ENCODE measurements at regions not wholly inside any gene's neighbourhood (a gene's known extent, or its start where the extent isn't known, plus 50 kb on each side); places are given as distances from the start of the nearest gene placed in this dataset.

GRCh38 chr5:144060598-144060997 is 109.9 kb downstream of the YIPF5 start:
- intact Hi-C loops (cut with DNase I), result no loop called here
- Histone ChIP-seq H3K9me3 (no peaks in the 10 kb centered on the region), H3K4me1 (no peaks in the 10 kb centered on the region), H3K4me3 (replicated peaks in 1 of 3) (no peak overlapping the region), H3K27me3 (no peaks in the 10 kb centered on the region), H3K27ac (no peak overlapping the region), H3K36me3 (no peaks in the 10 kb centered on the region)
- DNase-seq, result no peak
- WGBS, 2 donors, result 91 to 93% methylated on average over 2 of the region's 2 CpGs
- TF ChIP-seq POLR2A (IDR thresholded peaks at IDR 0.05), result no peak
- TF ChIP-seq, protein P1, sequence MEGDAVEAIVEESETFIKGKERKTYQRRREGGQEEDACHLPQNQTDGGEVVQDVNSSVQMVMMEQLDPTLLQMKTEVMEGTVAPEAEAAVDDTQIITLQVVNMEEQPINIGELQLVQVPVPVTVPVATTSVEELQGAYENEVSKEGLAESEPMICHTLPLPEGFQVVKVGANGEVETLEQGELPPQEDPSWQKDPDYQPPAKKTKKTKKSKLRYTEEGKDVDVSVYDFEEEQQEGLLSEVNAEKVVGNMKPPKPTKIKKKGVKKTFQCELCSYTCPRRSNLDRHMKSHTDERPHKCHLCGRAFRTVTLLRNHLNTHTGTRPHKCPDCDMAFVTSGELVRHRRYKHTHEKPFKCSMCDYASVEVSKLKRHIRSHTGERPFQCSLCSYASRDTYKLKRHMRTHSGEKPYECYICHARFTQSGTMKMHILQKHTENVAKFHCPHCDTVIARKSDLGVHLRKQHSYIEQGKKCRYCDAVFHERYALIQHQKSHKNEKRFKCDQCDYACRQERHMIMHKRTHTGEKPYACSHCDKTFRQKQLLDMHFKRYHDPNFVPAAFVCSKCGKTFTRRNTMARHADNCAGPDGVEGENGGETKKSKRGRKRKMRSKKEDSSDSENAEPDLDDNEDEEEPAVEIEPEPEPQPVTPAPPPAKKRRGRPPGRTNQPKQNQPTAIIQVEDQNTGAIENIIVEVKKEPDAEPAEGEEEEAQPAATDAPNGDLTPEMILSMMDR (IDR thresholded peaks at IDR 0.05), result no peak

GRCh38 chr5:144065786-144066185 is 104.7 kb downstream of the YIPF5 start:
- Histone ChIP-seq H3K4me3 (replicated peaks in 1 of 3) (no peak overlapping the region), H3K9me3 (no peaks in the 10 kb centered on the region), H3K4me1 (no peaks in the 10 kb centered on the region), H3K27me3 (no peaks in the 10 kb centered on the region), H3K27ac (no peak overlapping the region), H3K36me3 (no peaks in the 10 kb centered on the region)
- intact Hi-C loops (cut with DNase I), result no loop called here
- 88 to 91% methylated on average over 2 of the region's 2 CpGs for WGBS, 2 donors
- no peak for DNase-seq
- TF ChIP-seq, protein P1 (IDR thresholded peaks at IDR 0.05), result no peak
- no peak for TF ChIP-seq POLR2A (IDR thresholded peaks at IDR 0.05)

DNA sequence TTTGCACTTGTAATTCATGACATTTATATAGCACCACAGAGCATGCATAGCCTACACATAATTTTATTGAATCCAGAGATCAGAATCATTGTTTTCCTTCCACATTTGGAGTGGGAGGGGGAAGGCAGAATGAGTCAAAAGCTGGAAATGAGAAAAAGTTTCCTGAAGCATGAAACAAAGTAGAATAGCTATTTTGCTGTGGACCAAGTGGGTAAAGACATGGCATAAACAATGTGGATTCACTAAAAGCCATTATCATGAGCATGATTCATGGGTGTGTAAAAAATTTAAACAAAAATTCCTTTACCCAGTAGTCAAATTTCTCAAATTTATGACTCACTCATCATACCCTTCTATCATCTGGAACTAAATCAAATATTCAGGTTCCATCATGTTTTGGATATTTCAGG is 97.9 kb downstream of the YIPF5 start:
- no peaks in the 10 kb centered on the region for H3K27me3 ChIP-seq
- H3K4me1 ChIP-seq, result no peaks in the 10 kb centered on the region
- H3K9me3 ChIP-seq, result no peaks in the 10 kb centered on the region
- no peak overlapping the region for H3K4me3 ChIP-seq (replicated peaks in 1 of 3)
- intact Hi-C loops (cut with DNase I), result no loop called here
- no peak overlapping the region for H3K27ac ChIP-seq
- no peak for TF ChIP-seq POLR2A (IDR thresholded peaks at IDR 0.05)
- TF ChIP-seq, protein P1 (IDR thresholded peaks at IDR 0.05), result no peak
- no peaks in the 10 kb centered on the region for H3K36me3 ChIP-seq
- no peak for DNase-seq

DNA sequence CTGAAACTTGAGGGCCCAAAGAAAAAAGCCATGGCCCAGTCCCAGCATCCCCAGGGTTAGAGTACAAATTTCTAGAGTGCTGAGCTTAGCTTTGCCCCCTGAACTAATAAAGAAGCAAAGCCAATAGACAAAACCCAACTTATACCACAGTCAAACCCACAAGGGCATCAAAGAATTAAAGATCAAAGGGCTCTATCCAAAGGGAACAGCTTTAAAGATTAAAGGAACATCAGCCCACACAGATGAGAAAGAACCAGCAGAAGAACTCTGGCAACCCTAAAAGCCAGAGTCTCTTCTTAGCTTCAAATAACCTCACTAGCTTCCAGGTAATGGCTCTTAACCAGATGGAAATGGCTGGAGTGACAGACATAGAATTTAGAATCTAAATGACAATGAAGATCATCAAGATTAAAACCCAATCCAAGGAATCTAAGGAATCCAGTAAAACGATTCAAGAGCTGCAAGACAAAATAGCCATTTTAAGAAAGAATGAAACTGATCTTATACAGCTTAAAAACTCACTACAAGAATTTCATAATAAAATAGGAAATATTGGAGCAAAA is 93.9 kb downstream of the YIPF5 start:
- 55 to 69% methylated on average over 1 of the region's 1 CpG for WGBS, 2 donors
- DNase-seq, result no peak
- no peaks in the 10 kb centered on the region for H3K36me3 ChIP-seq
- H3K27me3 ChIP-seq, result no peaks in the 10 kb centered on the region
- intact Hi-C loops (cut with DNase I), result no loop called here
- H3K4me1 ChIP-seq, result no peaks in the 10 kb centered on the region
- no peak overlapping the region for H3K4me3 ChIP-seq (replicated peaks in 1 of 3)
- TF ChIP-seq, protein P1 (IDR thresholded peaks at IDR 0.05), result no peak
- TF ChIP-seq POLR2A (IDR thresholded peaks at IDR 0.05), result no peak
- H3K9me3 ChIP-seq, result no peaks in the 10 kb centered on the region
- H3K27ac ChIP-seq, result no peak overlapping the region

- no peak for DNase-seq
- Histone ChIP-seq H3K9me3 (no peaks in the 10 kb centered on the region), H3K27ac (no peak overlapping the region), H3K4me1 (no peaks in the 10 kb centered on the region), H3K4me3 (replicated peaks in 1 of 3) (no peak overlapping the region), H3K27me3 (no peaks in the 10 kb centered on the region), H3K36me3 (no peaks in the 10 kb centered on the region)
- TF ChIP-seq, protein P1 (IDR thresholded peaks at IDR 0.05), result no peak
- no peak for TF ChIP-seq POLR2A (IDR thresholded peaks at IDR 0.05)
- intact Hi-C loops (cut with DNase I), result no loop called here
- 94 to 100% methylated on average over 1 of the region's 1 CpG for WGBS, 2 donors
These were observed 87.3 kb downstream of the YIPF5 start for GRCh38 chr5:144083185-144083584.
